NT2/D1 (cell line): ENCODE measurements at regions not wholly inside any gene's neighbourhood (a gene's known extent, or its start where the extent isn't known, plus 50 kb on each side); places are given as distances from the start of the nearest gene placed in this dataset.

ENCODE experiments used
- DNase-seq: peaks from one replicate; pipeline ENCODE4 v3.0.0-alpha.2; 2011; ENCODE audit warnings: low read depth, low spot score
- H3K27me3 ChIP-seq: 2 replicates; pipeline ENCODE4 v1.6.0; 2011; ENCODE audit warnings: mild to moderate bottlenecking; ENCODE audit not compliant: insufficient read length, insufficient read depth
- H3K36me3 ChIP-seq: 2 replicates; pipeline ENCODE4 v1.6.1; 2011; ENCODE audit warnings: mild to moderate bottlenecking, low read length, mixed read lengths; ENCODE audit not compliant: insufficient read depth, insufficient read length
- H3K4me1 ChIP-seq: 2 replicates; pipeline ENCODE4 v1.5.1; 2011; ENCODE audit not compliant: insufficient read depth, insufficient read length
- H3K4me3 ChIP-seq: 2 replicates; pipeline ENCODE4 v1.5.1; 2011; ENCODE audit warnings: low read depth; ENCODE audit not compliant: insufficient read length
- H3K9ac ChIP-seq: 2 replicates; pipeline ENCODE4 v1.6.0; 2011; ENCODE audit warnings: low read depth; ENCODE audit not compliant: insufficient read length
- H3K9me3 ChIP-seq: 2 replicates; pipeline ENCODE4 v1.5.1; 2011; ENCODE audit warnings: mild to moderate bottlenecking, low read length; ENCODE audit not compliant: insufficient read depth
- SUZ12 ChIP-seq: IDR thresholded peaks from 2 replicates; pipeline ENCODE4 v1.6.1; 2011; ENCODE audit not compliant: insufficient read length, insufficient read depth; ENCODE audit errors: extremely low read depth
- YY1 ChIP-seq: IDR thresholded peaks from 2 replicates; pipeline ENCODE4 v1.6.1; 2011; ENCODE audit not compliant: insufficient read length, insufficient read depth
- ZNF274 ChIP-seq: IDR thresholded peaks from 2 replicates; pipeline ENCODE4 v1.6.1; 2011; ENCODE audit warnings: mild to moderate bottlenecking, low read depth, low read length

GRCh38 chr3:147836330-147836729, 427.2 kb downstream of the ZIC1 start:
- no peak for DNase-seq
- no peaks in the 10 kb centered on the region for H3K4me1 ChIP-seq
- H3K9me3 ChIP-seq = no peaks in the 10 kb centered on the region
- no peaks in the 10 kb centered on the region for H3K27me3 ChIP-seq
- no peak overlapping the region for H3K9ac ChIP-seq
- no peak overlapping the region for H3K4me3 ChIP-seq
- H3K36me3 ChIP-seq = no peaks in the 10 kb centered on the region
- TF ChIP-seq SUZ12 (no peak), YY1 (no peak), ZNF274 (no peak)

GRCh38 chr3:147838652-147839051, 429.5 kb downstream of the ZIC1 start:
- Histone ChIP-seq H3K4me1 (no peaks in the 10 kb centered on the region), H3K9me3 (no peaks in the 10 kb centered on the region), H3K9ac (no peak overlapping the region), H3K4me3 (no peak overlapping the region), H3K27me3 (no peaks in the 10 kb centered on the region), H3K36me3 (no peaks in the 10 kb centered on the region)
- TF ChIP-seq SUZ12 (no peak), ZNF274 (no peak), YY1 (no peak)
- DNase-seq = no peak

GRCh38 chr3:147843331-147843730, 434.2 kb downstream of the ZIC1 start:
- H3K9ac ChIP-seq = no peak overlapping the region
- TF ChIP-seq YY1 (no peak), SUZ12 (no peak), ZNF274 (no peak)
- H3K9me3 ChIP-seq = no peaks in the 10 kb centered on the region
- H3K36me3 ChIP-seq = no peaks in the 10 kb centered on the region
- no peaks in the 10 kb centered on the region for H3K4me1 ChIP-seq
- no peak for DNase-seq
- no peak overlapping the region for H3K4me3 ChIP-seq
- no peaks in the 10 kb centered on the region for H3K27me3 ChIP-seq

- TF ChIP-seq SUZ12 = no peak
- TF ChIP-seq ZNF274 = no peak
- no peak for TF ChIP-seq YY1
- Histone ChIP-seq H3K9ac (no peak overlapping the region), H3K4me3 (no peak overlapping the region), H3K27me3 (no peaks in the 10 kb centered on the region), H3K36me3 (no peaks in the 10 kb centered on the region), H3K4me1 (no peaks in the 10 kb centered on the region), H3K9me3 (no peaks in the 10 kb centered on the region)
- DNase-seq = no peak
Observed at GRCh38 chr3:147846293-147846692, 437.1 kb downstream of the ZIC1 start.

GRCh38 chr3:147846854-147847478, 437.8 kb downstream of the ZIC1 start:
- no peak for TF ChIP-seq ZNF274
- no peak for TF ChIP-seq YY1
- no peak for TF ChIP-seq SUZ12
- Histone ChIP-seq H3K27me3 (no peaks in the 10 kb centered on the region), H3K36me3 (no peaks in the 10 kb centered on the region), H3K4me1 (no peaks in the 10 kb centered on the region), H3K4me3 (no peak overlapping the region), H3K9ac (no peak overlapping the region), H3K9me3 (no peaks in the 10 kb centered on the region)
- DNase-seq = no peak

GRCh38 chr3:147851062-147851461, 441.9 kb downstream of the ZIC1 start:
- no peak overlapping the region for H3K9ac ChIP-seq
- no peak for TF ChIP-seq ZNF274
- DNase-seq = no peak
- H3K36me3 ChIP-seq = no peaks in the 10 kb centered on the region
- H3K27me3 ChIP-seq = no peaks in the 10 kb centered on the region
- no peaks in the 10 kb centered on the region for H3K4me1 ChIP-seq
- H3K4me3 ChIP-seq = no peak overlapping the region
- H3K9me3 ChIP-seq = no peaks in the 10 kb centered on the region

- Histone ChIP-seq H3K4me1 (no peaks in the 10 kb centered on the region), H3K36me3 (no peaks in the 10 kb centered on the region), H3K9me3 (no peaks in the 10 kb centered on the region), H3K27me3 (no peaks in the 10 kb centered on the region), H3K4me3 (no peak overlapping the region), H3K9ac (no peak overlapping the region)
- TF ChIP-seq SUZ12 = no peak
- TF ChIP-seq YY1 = no peak
- TF ChIP-seq ZNF274 = no peak
- no peak for DNase-seq
Observed at GRCh38 chr3:147854542-147854941, 445.4 kb downstream of the ZIC1 start.
